Heart right ventricle (tissue), 16 donors: ENCODE measurements at regions not wholly inside any gene's neighbourhood (a gene's known extent, or its start where the extent isn't known, plus 50 kb on each side); places are given as distances from the start of the nearest gene placed in this dataset.

Source experiments
- ATAC-seq, 8 donors: fragments of 200-7000 bp; cut with Tn5 transposase; one replicate each; pipeline ENCODE4 v1.9.1; 2020; ENCODE audit warnings: mild to moderate bottlenecking in 8 of 8, moderate library complexity in 8 of 8, moderate number of reproducible peaks in 1 of 8
- DNase-seq, 2 donors: peaks; one replicate each; pipeline ENCODE4 v3.0.0-alpha.2; 2020
- H3K27ac ChIP-seq, 10 donors: fragments of 200-600 bp; sonication (generic) in 2 of 10; one replicate each; pipeline versions ENCODE4 v1.5.0 to v1.8.0; 2020 to 2022; ENCODE audit warnings: mild to moderate bottlenecking in 3 of 10
- H3K27me3 ChIP-seq, 7 donors: fragments of 200-600 bp; one replicate each; pipeline ENCODE4 v1.8.0; 2021 to 2022; ENCODE audit warnings: mild to moderate bottlenecking in 2 of 7
- H3K36me3 ChIP-seq, 9 donors: fragments of 200-600 bp; sonication (generic) in 1 of 9; one replicate each; pipeline versions ENCODE4 v1.5.0 to v1.8.0; 2020 to 2022; ENCODE audit warnings: mild to moderate bottlenecking in 2 of 9
- H3K4me1 ChIP-seq, 9 donors: fragments of 200-600 bp; sonication (generic) in 1 of 9; one replicate each; pipeline versions ENCODE4 v1.5.0 to v1.8.0; 2020 to 2022; ENCODE audit warnings: mild to moderate bottlenecking in 4 of 9
- H3K4me3 ChIP-seq, 10 donors: fragments of 200-600 bp; sonication (generic) in 2 of 10; one replicate each; pipeline versions ENCODE4 v1.5.0 to v1.8.0; 2020 to 2022; ENCODE audit warnings: mild to moderate bottlenecking in 7 of 10, moderate library complexity in 2 of 10
- H3K9me3 ChIP-seq, 11 donors: fragments of 200-600 bp in 10 of 11; sonication (generic) in 2 of 11; one replicate each; pipeline versions ENCODE4 v1.5.0 to v1.8.0; 2013 to 2022; ENCODE audit warnings: mild to moderate bottlenecking in 2 of 11, control low read depth in 1 of 11, moderate library complexity in 1 of 11
- CTCF ChIP-seq, 9 donors: fragments of 200-600 bp; sonication (generic) in 2 of 9; IDR thresholded peaks; one replicate each; pipeline versions ENCODE4 v1.5.0 to v1.8.0; 2021 to 2022; ENCODE audit warnings: antibody characterized with exemption in 9 of 9, mild to moderate bottlenecking in 5 of 9, moderate library complexity in 1 of 9
- WGBS, 2 donors: extraction: QIAGEN DNeasy Blood & Tissue Kit; methylation state at CpG; one replicate each; pipeline ENCODE4 v1.1.7; 2013; ENCODE audit warnings: inconsistent platforms in 1 of 2; 5-methylcytosine and 5-hydroxymethylcytosine counted together
- intact Hi-C, 10 donors: fragments of 100-400 bp; cut with DNase I; formaldehyde crosslinking; loops; one replicate each; pipeline versions ENCODE4 v1.11.1 to v1.14.2; 2022
- donor health status: Arrhythmogenic right ventricular cardiomyopathy.
- donor health status: ischemic (EF 13 %, LVEDD 7.1; RV severe dilation, severe dysfunction).
- donor health status: healthy with polysubstance abuse.
- donor health status: DM: no; HTN: yes; CAD: no.
- donor health status: DM: no; HTN: no; CAD: no.
- donor health status: ischemic (EF 25% LVEDD 6.9; RV normal size, moderate dysfunction).
- donor health status: ischemic (EF 25% LVEDD 5.7; RV mildly dilated, moderate dysfunction).
- donor health status: healthy.
- donor health status: DM: yes; HTN: yes; CAD: no.
- donor health status: Ischemic cardiomyopathy.
- donor health status: ischemic (EF 35%, LVEDD 5.7; RV mildly dilated, moderate dysfunction).
- donor health status: nonischemic (EF 11% LVEDD 7.7; RV severe dilation, severe dysfunction).
- donor health status: DM: yes; HTN: yes; CAD: no.
- donor health status: PGD.
- donor health status: ischemic (EF 29% LVEDD 5.4; RV normal size, mild dysfunction).
- donor health status: nonischemic (EF 23%, LVEDD 6.1; RV moderate dilation, normal function).

- peaks cover 0 to 15% (median 0%) of the 10 kb centered on the region in 7 donors for H3K27me3 ChIP-seq
- no peak for DNase-seq
- H3K27ac ChIP-seq = no peak overlapping the region
- intact Hi-C loops = no loop called here
- ATAC-seq = no peak
- 65 to 68% methylated on average over 3 of the region's 3 CpGs for WGBS, 2 donors
- H3K36me3 ChIP-seq = no peaks in the 10 kb centered on the region
- no peak for TF ChIP-seq CTCF (IDR thresholded peaks at IDR 0.05)
- H3K9me3 ChIP-seq = no peaks in the 10 kb centered on the region
- peaks cover 0 to 8% (median 0%) of the 10 kb centered on the region in 9 donors for H3K4me1 ChIP-seq
- H3K4me3 ChIP-seq = no peak overlapping the region
Measured at GRCh38 chr1:230575886-230576500, 66.3 kb upstream of the COG2 start.

- H3K4me1 ChIP-seq = peaks cover 0 to 10% (median 0%) of the 10 kb centered on the region in 9 donors
- no peaks in the 10 kb centered on the region for H3K36me3 ChIP-seq
- H3K27me3 ChIP-seq = peaks cover 0 to 13% (median 0%) of the 10 kb centered on the region in 7 donors
- no peak for TF ChIP-seq CTCF (IDR thresholded peaks at IDR 0.05)
- H3K9me3 ChIP-seq = no peaks in the 10 kb centered on the region
- intact Hi-C loops = no loop called here
- no peak for ATAC-seq
- 85 to 92% methylated on average over 3 of the region's 3 CpGs for WGBS, 2 donors
- no peak overlapping the region for H3K27ac ChIP-seq
- no peak overlapping the region for H3K4me3 ChIP-seq
- no peak for DNase-seq
Measured at GRCh38 chr1:230574502-230574901, 67.8 kb upstream of the COG2 start.

GRCh38 chr1:230573658-230574057 lies 68.6 kb upstream of the COG2 start:
- TF ChIP-seq CTCF (IDR thresholded peaks at IDR 0.05) = no peak
- H3K36me3 ChIP-seq = no peaks in the 10 kb centered on the region
- WGBS, 2 donors = 86% methylated on average over 3 of the region's 3 CpGs
- H3K27ac ChIP-seq = no peak overlapping the region
- intact Hi-C loops = no loop called here
- ATAC-seq (no peak), DNase-seq (no peak)
- no peaks in the 10 kb centered on the region for H3K9me3 ChIP-seq
- no peak overlapping the region for H3K4me3 ChIP-seq
- H3K4me1 ChIP-seq = peaks cover 0 to 10% (median 0%) of the 10 kb centered on the region in 9 donors
- peaks cover 0 to 7% (median 0%) of the 10 kb centered on the region in 7 donors for H3K27me3 ChIP-seq

GRCh38 chr1:230572121-230573105 lies 69.9 kb upstream of the COG2 start:
- intact Hi-C loops = no loop called here
- Histone ChIP-seq H3K27ac (no peak overlapping the region), H3K36me3 (no peaks in the 10 kb centered on the region), H3K27me3 (peaks cover 0 to 3% (median 0%) of the 10 kb centered on the region in 7 donors), H3K9me3 (no peaks in the 10 kb centered on the region), H3K4me3 (no peak overlapping the region), H3K4me1 (peaks cover 0 to 14% (median 0%) of the 10 kb centered on the region in 9 donors)
- WGBS, 2 donors = 47 to 50% methylated on average over 7 of the region's 7 CpGs
- TF ChIP-seq CTCF (IDR thresholded peaks at IDR 0.05) = no peak
- ATAC-seq = no peak
- DNase-seq = no peak
